OCI-LY3 (cell line): ENCODE measurements at regions not wholly inside any gene's neighbourhood (a gene's known extent, or its start where the extent isn't known, plus 50 kb on each side); places are given as distances from the start of the nearest gene placed in this dataset.

Experiments used
- H2AFZ ChIP-seq: fragments of 200-600, 300-600 bp; shearing (Covaris generic); 2 replicates; pipeline ENCODE4 v1.6.0; 2014; ENCODE audit warnings: antibody characterized with exemption, low read depth, low read length
- H3K27ac ChIP-seq: fragments of 200-600, 300-600 bp; sonication (generic); 2 replicates; pipeline ENCODE4 v1.5.1; 2014; ENCODE audit warnings: mild to moderate bottlenecking, low read length, moderate library complexity, mixed read lengths
- H3K27me3 ChIP-seq: fragments of 200-600, 300-600 bp; sonication (generic); 2 replicates; pipeline ENCODE4 v1.6.1; 2014; ENCODE audit warnings: low read depth, low read length, mixed read lengths
- H3K36me3 ChIP-seq: fragments of 200-600, 300-600 bp; sonication (generic); replicated peaks from 2 replicates; pipeline ENCODE3; 2014; ENCODE audit warnings: low read depth, low read length, mixed read lengths
- H3K4me1 ChIP-seq: fragments of 300-600, 200-600 bp; sonication (generic); 2 replicates; pipeline ENCODE4 v1.6.1; 2014; ENCODE audit warnings: low read length, mixed read lengths
- H3K4me2 ChIP-seq: fragments of 200-600, 300-600 bp; sonication (generic); 2 replicates; pipeline ENCODE4 v1.6.1; 2014; ENCODE audit warnings: low read length, mixed read lengths
- H3K4me3 ChIP-seq: fragments of 300-600, 200-600 bp; sonication (generic); 2 replicates; pipeline ENCODE4 v1.5.1; 2014; ENCODE audit warnings: antibody characterized with exemption, mild to moderate bottlenecking, low read length, moderate library complexity
- H3K79me2 ChIP-seq: fragments of 300-600, 200-600 bp; shearing (Covaris generic); 2 replicates; pipeline ENCODE4 v1.6.1; 2014; ENCODE audit warnings: mild to moderate bottlenecking, low read length, mixed read lengths
- H3K9ac ChIP-seq: fragments of 300-600, 200-600 bp; shearing (Covaris generic); 2 replicates; pipeline ENCODE4 v1.6.0; 2014; ENCODE audit warnings: mild to moderate bottlenecking, low read length, moderate library complexity
- H3K9me3 ChIP-seq: fragments of 200-600, 300-600 bp; shearing (Covaris generic); 2 replicates; pipeline ENCODE4 v1.6.1; 2014; ENCODE audit warnings: low read length, mixed read lengths; ENCODE audit not compliant: insufficient read depth
- H4K20me1 ChIP-seq: fragments of 200-600, 300-600 bp; sonication (generic); 2 replicates; pipeline ENCODE4 v1.6.1; 2016; ENCODE audit warnings: low read length, mixed read lengths; ENCODE audit not compliant: insufficient read depth
- EZH2phosphoT487 ChIP-seq: fragments of 200-600 bp; shearing (Covaris generic); IDR thresholded peaks from 2 replicates; pipeline ENCODE4 v1.6.1; 2018; ENCODE audit warnings: antibody characterized with exemption, mixed run types, low read depth
- TF ChIP-seq, protein P1 (sequence below): fragments of 200-600, 300-600 bp; sonication (generic); IDR thresholded peaks from 2 replicates; pipeline ENCODE4 v1.5.1; 2014; ENCODE audit warnings: antibody characterized with exemption, low read length, low read depth

DNA sequence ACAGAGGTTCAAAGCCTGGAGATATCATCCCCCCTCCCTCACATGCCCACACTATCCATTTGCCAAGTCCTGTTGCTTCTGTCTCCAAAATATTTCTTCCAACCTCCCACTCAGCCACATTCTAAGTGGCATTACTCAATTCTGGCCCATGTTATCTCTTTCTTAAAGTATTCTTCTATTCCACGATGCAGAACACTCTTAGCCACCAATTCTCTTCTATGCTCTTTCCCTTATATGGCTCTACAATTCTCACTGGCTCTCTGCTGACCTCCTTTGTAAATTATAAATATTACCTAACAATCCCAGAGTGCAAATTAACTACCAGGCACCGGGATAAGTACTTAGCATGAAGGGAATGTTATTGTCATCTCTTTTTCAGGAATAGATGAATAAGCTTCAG is 82.4 kb downstream of the KCNJ2 start:
- H3K27me3 ChIP-seq, result no peaks in the 10 kb centered on the region
- no peak overlapping the region for H3K4me2 ChIP-seq
- H3K36me3 ChIP-seq, result no peaks in the 10 kb centered on the region
- H3K27ac ChIP-seq, result no peak overlapping the region
- no peak overlapping the region for H3K9ac ChIP-seq
- no peaks in the 10 kb centered on the region for H4K20me1 ChIP-seq
- no peaks in the 10 kb centered on the region for H3K79me2 ChIP-seq
- H3K4me3 ChIP-seq, result no peak overlapping the region
- no peak for TF ChIP-seq EZH2phosphoT487
- TF ChIP-seq, protein P1, sequence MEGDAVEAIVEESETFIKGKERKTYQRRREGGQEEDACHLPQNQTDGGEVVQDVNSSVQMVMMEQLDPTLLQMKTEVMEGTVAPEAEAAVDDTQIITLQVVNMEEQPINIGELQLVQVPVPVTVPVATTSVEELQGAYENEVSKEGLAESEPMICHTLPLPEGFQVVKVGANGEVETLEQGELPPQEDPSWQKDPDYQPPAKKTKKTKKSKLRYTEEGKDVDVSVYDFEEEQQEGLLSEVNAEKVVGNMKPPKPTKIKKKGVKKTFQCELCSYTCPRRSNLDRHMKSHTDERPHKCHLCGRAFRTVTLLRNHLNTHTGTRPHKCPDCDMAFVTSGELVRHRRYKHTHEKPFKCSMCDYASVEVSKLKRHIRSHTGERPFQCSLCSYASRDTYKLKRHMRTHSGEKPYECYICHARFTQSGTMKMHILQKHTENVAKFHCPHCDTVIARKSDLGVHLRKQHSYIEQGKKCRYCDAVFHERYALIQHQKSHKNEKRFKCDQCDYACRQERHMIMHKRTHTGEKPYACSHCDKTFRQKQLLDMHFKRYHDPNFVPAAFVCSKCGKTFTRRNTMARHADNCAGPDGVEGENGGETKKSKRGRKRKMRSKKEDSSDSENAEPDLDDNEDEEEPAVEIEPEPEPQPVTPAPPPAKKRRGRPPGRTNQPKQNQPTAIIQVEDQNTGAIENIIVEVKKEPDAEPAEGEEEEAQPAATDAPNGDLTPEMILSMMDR, result no peak
- H3K9me3 ChIP-seq, result no peaks in the 10 kb centered on the region
- no peaks in the 10 kb centered on the region for H3K4me1 ChIP-seq
- no peak overlapping the region for H2AFZ ChIP-seq

GRCh38 chr17:70254735-70255460 is 85.6 kb downstream of the KCNJ2 start:
- no peaks in the 10 kb centered on the region for H3K27me3 ChIP-seq
- no peaks in the 10 kb centered on the region for H3K79me2 ChIP-seq
- no peak overlapping the region for H3K4me3 ChIP-seq
- H3K9me3 ChIP-seq, result no peaks in the 10 kb centered on the region
- H3K4me2 ChIP-seq, result no peak overlapping the region
- no peak overlapping the region for H2AFZ ChIP-seq
- no peak for TF ChIP-seq EZH2phosphoT487
- TF ChIP-seq, protein P1, result no peak
- H3K27ac ChIP-seq, result no peak overlapping the region
- no peaks in the 10 kb centered on the region for H3K4me1 ChIP-seq
- H3K36me3 ChIP-seq, result no peaks in the 10 kb centered on the region
- H4K20me1 ChIP-seq, result no peaks in the 10 kb centered on the region
- H3K9ac ChIP-seq, result no peak overlapping the region

DNA sequence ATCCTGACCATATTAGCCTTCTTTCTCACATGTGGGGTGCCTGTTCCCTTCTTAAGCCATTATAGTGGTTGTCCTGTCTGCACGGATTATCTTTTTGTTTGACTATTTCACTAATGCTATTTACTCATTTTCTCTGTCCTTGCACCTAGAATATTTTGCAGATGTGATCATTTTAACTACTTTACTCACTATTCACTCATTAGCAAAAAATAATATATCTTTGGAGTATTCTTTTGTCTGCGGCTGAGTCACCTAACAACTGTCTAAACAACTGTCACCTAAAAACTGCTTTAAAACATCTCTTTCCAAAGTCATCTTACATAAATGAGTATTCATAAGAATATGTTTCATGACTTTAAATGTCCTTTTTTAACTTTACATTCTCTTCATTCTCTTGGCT is 87.4 kb downstream of the KCNJ2 start:
- H3K4me1 ChIP-seq, result no peaks in the 10 kb centered on the region
- no peaks in the 10 kb centered on the region for H3K36me3 ChIP-seq
- H3K79me2 ChIP-seq, result no peaks in the 10 kb centered on the region
- no peak overlapping the region for H3K9ac ChIP-seq
- H3K27me3 ChIP-seq, result no peaks in the 10 kb centered on the region
- no peak overlapping the region for H2AFZ ChIP-seq
- TF ChIP-seq EZH2phosphoT487, result no peak
- TF ChIP-seq, protein P1, result no peak
- no peak overlapping the region for H3K27ac ChIP-seq
- no peak overlapping the region for H3K4me3 ChIP-seq
- no peak overlapping the region for H3K4me2 ChIP-seq
- H3K9me3 ChIP-seq, result no peaks in the 10 kb centered on the region
- H4K20me1 ChIP-seq, result no peaks in the 10 kb centered on the region

DNA sequence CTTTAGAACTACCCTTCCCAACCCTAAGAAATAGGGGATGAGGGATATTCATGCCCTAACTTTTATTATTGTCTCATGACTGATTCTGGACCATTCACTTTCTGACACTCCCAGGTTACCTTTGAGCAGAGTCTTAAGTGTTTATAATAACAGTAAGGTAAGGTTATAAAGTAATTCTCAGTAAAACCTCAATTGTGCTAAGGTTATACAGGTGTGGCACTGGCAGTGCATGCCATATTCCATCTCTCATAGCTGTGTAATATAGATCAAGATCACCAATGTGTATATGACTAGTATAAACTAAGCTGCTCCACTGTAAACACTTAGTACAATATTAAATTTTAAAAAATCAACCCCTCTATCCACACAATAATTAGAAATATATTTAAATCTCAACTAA is 89.1 kb downstream of the KCNJ2 start:
- no peak overlapping the region for H2AFZ ChIP-seq
- no peaks in the 10 kb centered on the region for H3K36me3 ChIP-seq
- H3K4me1 ChIP-seq, result no peaks in the 10 kb centered on the region
- no peak overlapping the region for H3K27ac ChIP-seq
- no peaks in the 10 kb centered on the region for H4K20me1 ChIP-seq
- no peaks in the 10 kb centered on the region for H3K9me3 ChIP-seq
- no peak overlapping the region for H3K9ac ChIP-seq
- H3K79me2 ChIP-seq, result no peaks in the 10 kb centered on the region
- H3K4me2 ChIP-seq, result no peak overlapping the region
- TF ChIP-seq EZH2phosphoT487, result no peak
- TF ChIP-seq, protein P1, result no peak
- no peak overlapping the region for H3K4me3 ChIP-seq
- no peaks in the 10 kb centered on the region for H3K27me3 ChIP-seq
